Stomach (tissue), 8 donors: ENCODE measurements at regions not wholly inside any gene's neighbourhood (a gene's known extent, or its start where the extent isn't known, plus 50 kb on each side); places are given as distances from the start of the nearest gene placed in this dataset.

Experiments used
- DNase-seq, 2 donors: peaks; one replicate each; pipeline versions ENCODE4 v3.0.0 to v3.0.0-alpha.2; 2013 to 2019
- H3K27ac ChIP-seq, 5 donors: fragments of 200-600 bp in 4 of 5; sonication (generic) in 4 of 5; one replicate each; pipeline ENCODE4 v1.5.1; 2013 to 2019; ENCODE audit warnings: mild to moderate bottlenecking in 1 of 5, moderate library complexity in 1 of 5
- H3K27me3 ChIP-seq, 3 donors: fragments of 200-600 bp; sonication (generic); one replicate each; pipeline ENCODE4 v1.5.1; 2017 to 2019; ENCODE audit warnings: mixed run types in 1 of 3
- H3K36me3 ChIP-seq, 4 donors: fragments of 200-600 bp; sonication (generic); 1 replicate in 3 of 4; 2 replicates in 1 of 4; pipeline ENCODE4 v1.5.1; 2016 to 2019
- H3K4me1 ChIP-seq, 4 donors: fragments of 200-600 bp; sonication (generic); one replicate each; pipeline ENCODE4 v1.5.1; 2016 to 2019
- H3K4me3 ChIP-seq, 4 donors: fragments of 200-600 bp; sonication (generic) in 3 of 4; one replicate each; pipeline ENCODE4 v1.5.1; 2016 to 2019; ENCODE audit warnings: mild to moderate bottlenecking in 1 of 4
- H3K9me3 ChIP-seq, 4 donors: fragments of 200-600 bp; sonication (generic); one replicate each; pipeline ENCODE4 v1.5.1; 2016 to 2019
- EP300 ChIP-seq: sonication (generic); formaldehyde crosslinking; IDR thresholded peaks from one replicate; pipeline ENCODE4 v1.6.1; 2017; ENCODE audit warnings: antibody characterized with exemption
- POLR2A ChIP-seq, 4 donors: fragments of 450-650 bp; IDR thresholded peaks; one replicate each; pipeline ENCODE4 v1.6.1; 2016; ENCODE audit warnings: antibody characterized with exemption in 4 of 4, control low read depth in 2 of 4, mild to moderate bottlenecking in 1 of 4, moderate library complexity in 1 of 4
- POLR2AphosphoS5 ChIP-seq, 3 donors: sonication (generic); formaldehyde crosslinking; IDR thresholded peaks; one replicate each; pipeline ENCODE4 v1.6.1; 2016; ENCODE audit warnings: antibody characterized with exemption in 3 of 3
- WGBS, 5 donors: extraction: QIAGEN DNeasy Blood & Tissue Kit in 3 of 5; methylation state at CpG; one replicate each; pipeline versions ENCODE4 v1.1.5 to v1.1.7; 2013 to 2018; 5-methylcytosine and 5-hydroxymethylcytosine counted together
- intact Hi-C: fragments of 100-400 bp; cut with DNase I; formaldehyde crosslinking; loops from one replicate; pipeline ENCODE4 v1.15.1; 2023; ENCODE audit warnings: low total_unique reads
- TF ChIP-seq, protein P1 (sequence below), 7 experiments: fragments of 450-650 bp in 4 of 7; fragments of 200-600 bp in 3 of 7; sonication (generic) in 3 of 7; IDR thresholded peaks; one replicate each; pipeline ENCODE4 v1.5.1; 2016 to 2019; ENCODE audit warnings: antibody characterized with exemption in 7 of 7, control low read depth in 2 of 7, mild to moderate bottlenecking in 1 of 7
- donor health status: healthy with polysubstance abuse.
- donor health status: Bipolar disorder and iron deficiency.
- donor health status: healthy.

DNA sequence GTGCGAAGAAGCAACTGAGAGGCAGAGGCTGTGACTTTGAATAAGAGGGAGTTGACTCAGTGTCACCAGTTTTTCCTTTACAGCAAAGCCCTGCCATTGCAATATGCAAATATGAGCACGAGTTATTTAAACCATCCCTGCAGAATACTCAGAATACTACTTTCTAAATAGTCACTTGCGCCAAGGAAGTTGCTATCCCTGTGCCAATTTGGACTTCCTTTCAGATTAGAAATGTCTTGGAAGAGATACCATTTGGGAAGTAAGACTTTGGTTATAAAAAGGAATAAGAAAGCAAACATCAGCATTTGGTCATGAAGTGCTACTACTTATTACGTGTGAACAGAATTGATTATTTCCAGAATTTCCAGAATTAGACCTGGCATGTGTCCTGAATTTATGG, 151.8 kb upstream of the MYT1L start:
- DNase-seq: no peak
- WGBS, 5 donors: 65 to 85% (median 75%) methylated on average over 4 of the region's 4 CpGs
- H3K4me3 ChIP-seq: no peak overlapping the region
- intact Hi-C loops: no loop called here
- H3K9me3 ChIP-seq: peaks cover 0 to 9% (median 0%) of the 10 kb centered on the region in 4 donors
- H3K4me1 ChIP-seq: no peaks in the 10 kb centered on the region
- no peak overlapping the region for H3K27ac ChIP-seq
- no peak for TF ChIP-seq POLR2A (IDR thresholded peaks at IDR 0.05)
- no peak for TF ChIP-seq EP300
- TF ChIP-seq, protein P1, sequence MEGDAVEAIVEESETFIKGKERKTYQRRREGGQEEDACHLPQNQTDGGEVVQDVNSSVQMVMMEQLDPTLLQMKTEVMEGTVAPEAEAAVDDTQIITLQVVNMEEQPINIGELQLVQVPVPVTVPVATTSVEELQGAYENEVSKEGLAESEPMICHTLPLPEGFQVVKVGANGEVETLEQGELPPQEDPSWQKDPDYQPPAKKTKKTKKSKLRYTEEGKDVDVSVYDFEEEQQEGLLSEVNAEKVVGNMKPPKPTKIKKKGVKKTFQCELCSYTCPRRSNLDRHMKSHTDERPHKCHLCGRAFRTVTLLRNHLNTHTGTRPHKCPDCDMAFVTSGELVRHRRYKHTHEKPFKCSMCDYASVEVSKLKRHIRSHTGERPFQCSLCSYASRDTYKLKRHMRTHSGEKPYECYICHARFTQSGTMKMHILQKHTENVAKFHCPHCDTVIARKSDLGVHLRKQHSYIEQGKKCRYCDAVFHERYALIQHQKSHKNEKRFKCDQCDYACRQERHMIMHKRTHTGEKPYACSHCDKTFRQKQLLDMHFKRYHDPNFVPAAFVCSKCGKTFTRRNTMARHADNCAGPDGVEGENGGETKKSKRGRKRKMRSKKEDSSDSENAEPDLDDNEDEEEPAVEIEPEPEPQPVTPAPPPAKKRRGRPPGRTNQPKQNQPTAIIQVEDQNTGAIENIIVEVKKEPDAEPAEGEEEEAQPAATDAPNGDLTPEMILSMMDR (IDR thresholded peaks at IDR 0.05): no peak
- TF ChIP-seq POLR2AphosphoS5 (IDR thresholded peaks at IDR 0.05): no peak
- no peaks in the 10 kb centered on the region for H3K27me3 ChIP-seq
- no peaks in the 10 kb centered on the region for H3K36me3 ChIP-seq

DNA sequence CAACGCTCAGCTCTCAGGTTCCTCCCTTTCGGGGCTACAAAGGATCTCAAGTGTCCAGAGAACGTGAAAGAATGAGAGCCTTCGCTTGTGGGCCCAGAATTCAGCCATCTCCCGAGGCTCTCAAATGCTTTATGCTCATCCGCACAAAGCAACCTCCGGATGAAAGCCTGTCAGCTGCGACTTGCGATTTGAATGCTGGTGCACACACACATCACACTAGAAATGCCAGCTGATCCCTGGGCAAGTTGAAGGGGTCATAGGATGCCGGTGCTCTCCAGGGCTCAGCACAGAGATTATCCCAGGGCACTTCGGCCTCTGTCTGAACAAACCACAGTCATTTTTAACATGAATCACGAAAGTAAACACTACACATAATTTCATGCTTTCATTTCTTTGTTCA, 141.8 kb upstream of the MYT1L start:
- no peaks in the 10 kb centered on the region for H3K9me3 ChIP-seq
- intact Hi-C loops: no loop called here
- TF ChIP-seq EP300 (no peak), POLR2A (IDR thresholded peaks at IDR 0.05) (no peak), POLR2AphosphoS5 (IDR thresholded peaks at IDR 0.05) (no peak)
- TF ChIP-seq, protein P1 (IDR thresholded peaks at IDR 0.05): no peak
- no peak for DNase-seq
- 75 to 86% (median 84%) methylated on average over 12 of the region's 12 CpGs for WGBS, 5 donors
- no peaks in the 10 kb centered on the region for H3K36me3 ChIP-seq
- no peaks in the 10 kb centered on the region for H3K4me1 ChIP-seq
- H3K4me3 ChIP-seq: no peak overlapping the region
- no peaks in the 10 kb centered on the region for H3K27me3 ChIP-seq
- H3K27ac ChIP-seq: no peak overlapping the region

DNA sequence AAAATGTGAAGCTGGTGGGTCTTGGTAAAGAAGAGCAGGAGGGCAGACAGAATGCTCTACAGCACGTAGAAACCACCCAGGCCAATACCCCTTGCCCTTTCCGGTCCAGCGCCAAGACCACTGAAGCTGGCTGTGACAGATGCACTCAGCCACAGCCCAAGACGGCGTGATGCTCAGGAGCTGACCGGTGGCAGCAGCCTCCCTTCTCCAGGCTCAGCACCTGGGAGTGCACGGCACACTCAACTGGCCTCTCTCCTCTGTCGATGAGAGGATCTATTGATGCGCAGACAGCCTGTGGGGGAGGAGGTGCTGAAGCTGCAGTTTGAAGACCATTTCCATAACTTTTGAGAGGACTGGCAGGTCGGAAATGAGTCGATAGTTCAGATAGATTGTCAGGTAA, 141.0 kb upstream of the MYT1L start:
- intact Hi-C loops: no loop called here
- DNase-seq: no peak

DNA sequence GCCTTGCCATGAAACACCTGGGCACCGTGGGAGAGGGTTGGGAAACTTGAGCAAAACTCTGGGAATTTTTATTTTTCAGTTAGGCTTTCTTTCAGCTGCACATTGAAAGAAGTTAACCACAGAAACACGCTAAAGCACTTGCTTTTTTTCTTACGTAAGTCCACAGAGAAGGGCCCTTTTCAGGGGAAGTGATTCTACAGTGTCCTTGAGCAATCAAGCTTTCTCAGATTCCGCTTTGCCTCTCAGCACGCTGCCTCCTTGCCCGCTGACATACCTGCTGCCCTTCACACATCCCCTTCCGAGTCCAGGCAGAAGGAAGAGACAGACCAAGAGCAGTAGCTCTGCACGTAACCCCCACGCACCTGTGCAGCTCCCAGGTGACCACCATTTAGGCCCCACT, 135.5 kb upstream of the MYT1L start:
- no peak for TF ChIP-seq POLR2A (IDR thresholded peaks at IDR 0.05)
- no peak for TF ChIP-seq EP300
- TF ChIP-seq, protein P1 (IDR thresholded peaks at IDR 0.05): no peak
- no peak for TF ChIP-seq POLR2AphosphoS5 (IDR thresholded peaks at IDR 0.05)
- intact Hi-C loops: no loop called here
- Histone ChIP-seq H3K9me3 (no peaks in the 10 kb centered on the region), H3K4me1 (no peaks in the 10 kb centered on the region), H3K4me3 (no peak overlapping the region), H3K36me3 (no peaks in the 10 kb centered on the region), H3K27ac (no peak overlapping the region), H3K27me3 (no peaks in the 10 kb centered on the region)
- 68 to 77% (median 73%) methylated on average over 9 of the region's 9 CpGs for WGBS, 5 donors
- no peak for DNase-seq

More for the DNA sequence above, 141.0 kb upstream of the MYT1L start:
- H3K27me3 ChIP-seq: no peaks in the 10 kb centered on the region
- H3K27ac ChIP-seq: no peak overlapping the region
- no peak overlapping the region for H3K4me3 ChIP-seq
- TF ChIP-seq, protein P1 (IDR thresholded peaks at IDR 0.05): no peak
- TF ChIP-seq EP300 (no peak), POLR2AphosphoS5 (IDR thresholded peaks at IDR 0.05) (no peak), POLR2A (IDR thresholded peaks at IDR 0.05) (no peak)
- no peaks in the 10 kb centered on the region for H3K4me1 ChIP-seq
- 79 to 89% (median 85%) methylated on average over 6 to 11 of the region's 11 CpGs for WGBS, 5 donors
- H3K36me3 ChIP-seq: no peaks in the 10 kb centered on the region
- H3K9me3 ChIP-seq: no peaks in the 10 kb centered on the region
